Heart right ventricle (tissue), 16 donors: ENCODE measurements at regions not wholly inside any gene's neighbourhood (a gene's known extent, or its start where the extent isn't known, plus 50 kb on each side); places are given as distances from the start of the nearest gene placed in this dataset.
A peak's percentile ranks its signal among the peaks of the same experiment; 100 is the strongest.

Source experiments
- ATAC-seq, 8 donors: fragments of 200-7000 bp; cut with Tn5 transposase; one replicate each; pipeline ENCODE4 v1.9.1; 2020; ENCODE audit warnings: mild to moderate bottlenecking in 8 of 8, moderate library complexity in 8 of 8, moderate number of reproducible peaks in 1 of 8
- DNase-seq, 2 donors: peaks; one replicate each; pipeline ENCODE4 v3.0.0-alpha.2; 2020
- H3K27ac ChIP-seq, 10 donors: fragments of 200-600 bp; sonication (generic) in 2 of 10; one replicate each; pipeline versions ENCODE4 v1.5.0 to v1.8.0; 2020 to 2022; ENCODE audit warnings: mild to moderate bottlenecking in 3 of 10
- H3K27me3 ChIP-seq, 7 donors: fragments of 200-600 bp; one replicate each; pipeline ENCODE4 v1.8.0; 2021 to 2022; ENCODE audit warnings: mild to moderate bottlenecking in 2 of 7
- H3K36me3 ChIP-seq, 9 donors: fragments of 200-600 bp; sonication (generic) in 1 of 9; one replicate each; pipeline versions ENCODE4 v1.5.0 to v1.8.0; 2020 to 2022; ENCODE audit warnings: mild to moderate bottlenecking in 2 of 9
- H3K4me1 ChIP-seq, 9 donors: fragments of 200-600 bp; sonication (generic) in 1 of 9; one replicate each; pipeline versions ENCODE4 v1.5.0 to v1.8.0; 2020 to 2022; ENCODE audit warnings: mild to moderate bottlenecking in 4 of 9
- H3K4me3 ChIP-seq, 10 donors: fragments of 200-600 bp; sonication (generic) in 2 of 10; one replicate each; pipeline versions ENCODE4 v1.5.0 to v1.8.0; 2020 to 2022; ENCODE audit warnings: mild to moderate bottlenecking in 7 of 10, moderate library complexity in 2 of 10
- H3K9me3 ChIP-seq, 11 donors: fragments of 200-600 bp in 10 of 11; sonication (generic) in 2 of 11; one replicate each; pipeline versions ENCODE4 v1.5.0 to v1.8.0; 2013 to 2022; ENCODE audit warnings: mild to moderate bottlenecking in 2 of 11, control low read depth in 1 of 11, moderate library complexity in 1 of 11
- CTCF ChIP-seq, 9 donors: fragments of 200-600 bp; sonication (generic) in 2 of 9; IDR thresholded peaks; one replicate each; pipeline versions ENCODE4 v1.5.0 to v1.8.0; 2021 to 2022; ENCODE audit warnings: antibody characterized with exemption in 9 of 9, mild to moderate bottlenecking in 5 of 9, moderate library complexity in 1 of 9
- WGBS, 2 donors: extraction: QIAGEN DNeasy Blood & Tissue Kit; methylation state at CpG; one replicate each; pipeline ENCODE4 v1.1.7; 2013; ENCODE audit warnings: inconsistent platforms in 1 of 2; 5-methylcytosine and 5-hydroxymethylcytosine counted together
- intact Hi-C, 10 donors: fragments of 100-400 bp; cut with DNase I; formaldehyde crosslinking; loops; one replicate each; pipeline versions ENCODE4 v1.11.1 to v1.14.2; 2022
- donor health status: Arrhythmogenic right ventricular cardiomyopathy.
- donor health status: ischemic (EF 13 %, LVEDD 7.1; RV severe dilation, severe dysfunction).
- donor health status: healthy with polysubstance abuse.
- donor health status: DM: no; HTN: yes; CAD: no.
- donor health status: DM: no; HTN: no; CAD: no.
- donor health status: ischemic (EF 25% LVEDD 6.9; RV normal size, moderate dysfunction).
- donor health status: ischemic (EF 25% LVEDD 5.7; RV mildly dilated, moderate dysfunction).
- donor health status: healthy.
- donor health status: DM: yes; HTN: yes; CAD: no.
- donor health status: Ischemic cardiomyopathy.
- donor health status: ischemic (EF 35%, LVEDD 5.7; RV mildly dilated, moderate dysfunction).
- donor health status: nonischemic (EF 11% LVEDD 7.7; RV severe dilation, severe dysfunction).
- donor health status: DM: yes; HTN: yes; CAD: no.
- donor health status: PGD.
- donor health status: ischemic (EF 29% LVEDD 5.4; RV normal size, mild dysfunction).
- donor health status: nonischemic (EF 23%, LVEDD 6.1; RV moderate dilation, normal function).

- intact Hi-C loops = no loop called here
- Histone ChIP-seq H3K27me3 (no peaks in the 10 kb centered on the region), H3K9me3 (no peaks in the 10 kb centered on the region), H3K36me3 (no peaks in the 10 kb centered on the region), H3K4me3 (no peak overlapping the region), H3K27ac (no peak overlapping the region), H3K4me1 (no peaks in the 10 kb centered on the region)
- DNase-seq (no peak), ATAC-seq (no peak)
- 33 to 36% methylated on average over 2 of the region's 2 CpGs for WGBS, 2 donors
- no peak for TF ChIP-seq CTCF (IDR thresholded peaks at IDR 0.05)
Observed at GRCh38 chr13:100895651-100896050, 221.1 kb upstream of the TMTC4 start.

GRCh38 chr13:100892981-100893380 is 218.4 kb upstream of the TMTC4 start:
- no peak overlapping the region for H3K4me3 ChIP-seq
- H3K27ac ChIP-seq = no peak overlapping the region
- peaks cover 0 to 7% (median 0%) of the 10 kb centered on the region in 11 donors for H3K9me3 ChIP-seq
- ATAC-seq = no peak
- TF ChIP-seq CTCF (IDR thresholded peaks at IDR 0.05) = no peak
- intact Hi-C loops = no loop called here
- peaks cover 0 to 4% (median 1%) of the 10 kb centered on the region in 9 donors for H3K4me1 ChIP-seq
- no peak for DNase-seq
- H3K36me3 ChIP-seq = no peaks in the 10 kb centered on the region
- no peaks in the 10 kb centered on the region for H3K27me3 ChIP-seq
- 39 to 40% methylated on average over 2 of the region's 2 CpGs for WGBS, 2 donors

GRCh38 chr13:100890645-100891044 is 216.1 kb upstream of the TMTC4 start:
- H3K4me3 ChIP-seq = no peak overlapping the region
- peaks cover 0 to 7% (median 0%) of the 10 kb centered on the region in 11 donors for H3K9me3 ChIP-seq
- H3K36me3 ChIP-seq = no peaks in the 10 kb centered on the region
- intact Hi-C loops = no loop called here
- no peak overlapping the region for H3K27ac ChIP-seq
- no peaks in the 10 kb centered on the region for H3K27me3 ChIP-seq
- peaks cover 0 to 16% (median 6%) of the 10 kb centered on the region in 9 donors for H3K4me1 ChIP-seq
- TF ChIP-seq CTCF (IDR thresholded peaks at IDR 0.05) = no peak
- 76% methylated on average over 3 of the region's 3 CpGs for WGBS, 2 donors
- DNase-seq (no peak), ATAC-seq (no peak)

- no peak for TF ChIP-seq CTCF (IDR thresholded peaks at IDR 0.05)
- WGBS, 2 donors = 29 to 41% methylated on average over 1 of the region's 1 CpG
- no peak for DNase-seq
- peak; percentile 4 to 95 (median 63) for ATAC-seq
- intact Hi-C loops = no loop called here
- peaks cover 0 to 16% (median 6%) of the 10 kb centered on the region in 9 donors for H3K4me1 ChIP-seq
- no peak overlapping the region for H3K27ac ChIP-seq
- no peaks in the 10 kb centered on the region for H3K27me3 ChIP-seq
- no peak overlapping the region for H3K4me3 ChIP-seq
- peaks cover 0 to 7% (median 0%) of the 10 kb centered on the region in 11 donors for H3K9me3 ChIP-seq
- H3K36me3 ChIP-seq = no peaks in the 10 kb centered on the region
Observed at GRCh38 chr13:100887729-100888151, 213.1 kb upstream of the TMTC4 start.
